HL-60/S4 treated with retinoic acid at 250 ng/mL for 4 days and 3 days (cell line): ENCODE measurements at regions not wholly inside any gene's neighbourhood (a gene's known extent, or its start where the extent isn't known, plus 50 kb on each side); places are given as distances from the start of the nearest gene placed in this dataset.

Source experiments
- in situ Hi-C: fragments of 300-500 bp; cut with MboI; formaldehyde crosslinking; loops from 2 replicates; pipeline ENCODE4 v1.7.0; 2022; ENCODE audit warnings: low sequenced_read_pairs

DNA sequence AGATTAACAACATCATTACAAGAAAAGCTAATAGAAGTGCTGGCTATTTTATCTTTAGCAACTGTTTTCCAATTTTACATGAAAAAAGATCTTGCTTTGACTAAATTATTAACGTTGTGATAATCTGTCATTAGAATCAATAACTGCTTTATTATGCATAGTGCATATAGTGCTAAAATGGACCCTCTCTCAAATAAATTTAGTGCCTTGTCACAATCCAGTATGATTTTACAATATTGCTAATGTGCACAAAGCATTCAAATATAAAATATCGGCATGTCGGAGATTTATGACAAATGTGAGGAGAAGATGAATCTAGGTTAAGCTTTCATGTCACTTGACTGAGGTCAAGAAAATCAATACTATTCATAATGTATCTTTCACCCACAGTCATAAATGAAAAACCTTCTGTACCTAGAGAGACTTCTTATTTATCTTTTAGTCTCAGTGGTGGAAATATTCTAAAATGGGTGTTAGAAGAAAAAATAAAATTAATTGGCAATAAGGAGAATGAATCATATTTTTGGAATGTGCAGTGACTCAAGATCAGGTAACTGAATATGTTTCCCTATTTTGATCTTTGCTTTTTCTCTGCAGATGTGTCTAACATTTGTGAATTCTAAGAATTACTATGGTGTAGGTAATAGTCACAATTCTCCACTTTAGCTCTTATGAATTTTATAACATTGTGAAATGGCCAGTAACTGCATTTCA, 672.9 kb upstream of the GRAMD2B start:
- in situ Hi-C loops, result no loop called here

DNA sequence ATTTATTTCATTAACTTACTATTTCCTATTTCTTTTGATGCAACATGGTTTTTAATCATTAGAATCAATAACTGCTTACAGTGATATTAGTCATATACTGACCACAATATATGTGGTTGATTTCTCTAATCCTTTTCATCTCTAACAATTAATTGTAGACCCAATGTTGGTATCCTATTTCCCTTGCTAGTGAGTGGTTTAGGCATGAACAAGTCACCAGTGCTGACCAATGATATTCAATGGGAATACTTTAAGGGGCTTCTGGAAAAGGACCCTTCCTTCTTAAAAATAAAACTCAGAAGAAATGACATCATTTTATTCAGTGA, 672.4 kb upstream of the GRAMD2B start:
- in situ Hi-C loops, result no loop called here

DNA sequence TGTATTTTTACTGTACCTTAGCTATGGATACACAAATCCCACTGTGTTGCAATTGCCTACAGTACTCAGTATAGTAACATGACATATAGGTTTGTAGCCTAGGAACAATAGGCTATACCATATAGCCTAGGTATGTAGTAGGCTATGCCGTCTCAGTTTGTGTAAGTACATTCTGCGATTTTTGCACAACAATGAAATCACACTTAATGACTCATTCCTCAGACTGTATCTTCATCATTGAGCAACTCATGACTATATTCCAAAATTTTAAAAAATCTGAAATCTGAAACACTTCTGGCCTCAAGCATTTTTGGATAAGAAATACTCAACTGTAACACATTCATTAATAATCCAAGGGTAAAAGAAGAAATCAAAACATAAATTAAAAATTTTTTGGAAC, 666.8 kb upstream of the GRAMD2B start:
- in situ Hi-C loops, result no loop called here

DNA sequence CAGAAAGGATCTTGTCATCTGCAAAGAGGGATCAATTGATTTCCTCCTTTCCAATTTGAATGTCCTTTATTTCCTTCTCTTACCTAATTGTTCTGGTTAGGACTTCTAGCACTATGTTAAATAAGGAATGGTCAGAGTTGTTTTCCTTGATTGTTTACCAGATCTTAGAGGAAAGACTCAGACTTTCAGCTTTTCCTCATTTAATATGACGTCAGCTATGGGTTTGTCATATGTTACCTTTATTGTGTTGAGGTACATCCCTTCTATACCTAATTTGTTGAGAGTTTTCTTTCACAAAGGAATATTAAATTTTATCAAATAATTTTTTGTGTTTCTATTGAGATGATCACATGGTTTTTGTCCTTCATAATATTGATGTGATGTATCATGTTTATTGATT, 656.5 kb upstream of the GRAMD2B start:
- in situ Hi-C loops, result no loop called here

DNA sequence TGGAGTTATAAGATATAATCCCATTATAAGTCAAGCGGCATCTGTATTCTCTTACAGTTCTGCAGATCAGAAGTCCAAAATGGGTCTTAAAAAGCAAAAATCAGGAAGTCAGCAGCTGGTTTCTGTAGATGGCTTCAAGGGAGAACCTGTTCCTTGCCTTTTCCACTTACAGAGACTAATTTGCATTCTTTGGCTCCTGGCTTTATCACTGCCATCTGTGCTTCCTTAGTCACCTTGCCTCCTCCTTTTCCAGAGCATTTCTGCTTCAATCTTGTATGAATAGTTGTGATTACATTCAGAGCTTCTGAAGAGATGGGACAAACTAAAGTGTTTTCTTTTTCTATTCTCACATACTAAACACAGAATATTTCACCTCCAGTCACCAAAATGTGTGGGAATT, 647.3 kb upstream of the GRAMD2B start:
- in situ Hi-C loops, result no loop called here

DNA sequence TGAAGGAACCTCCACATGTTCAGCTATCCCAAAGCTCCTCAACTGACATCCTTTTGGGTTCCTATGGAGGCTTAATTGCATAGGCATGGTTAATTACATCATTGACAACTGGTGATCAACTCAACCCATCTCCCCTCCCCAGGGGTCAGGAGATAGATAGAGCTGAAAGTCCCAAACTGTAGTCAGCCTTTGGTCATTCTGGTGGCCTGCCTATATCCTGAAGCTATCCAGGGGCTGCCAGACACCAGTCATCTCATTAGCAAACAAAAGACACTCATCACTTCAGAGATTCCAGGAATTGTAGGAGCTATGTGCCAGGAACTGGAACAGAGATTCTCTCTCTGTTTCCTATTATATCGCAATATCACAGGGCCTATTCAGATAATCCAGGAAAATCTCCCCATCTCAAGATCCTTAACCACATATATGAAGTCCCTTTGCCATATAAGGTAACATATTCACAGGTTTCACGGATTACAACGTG, 646.5 kb upstream of the GRAMD2B start:
- in situ Hi-C loops, result no loop called here

DNA sequence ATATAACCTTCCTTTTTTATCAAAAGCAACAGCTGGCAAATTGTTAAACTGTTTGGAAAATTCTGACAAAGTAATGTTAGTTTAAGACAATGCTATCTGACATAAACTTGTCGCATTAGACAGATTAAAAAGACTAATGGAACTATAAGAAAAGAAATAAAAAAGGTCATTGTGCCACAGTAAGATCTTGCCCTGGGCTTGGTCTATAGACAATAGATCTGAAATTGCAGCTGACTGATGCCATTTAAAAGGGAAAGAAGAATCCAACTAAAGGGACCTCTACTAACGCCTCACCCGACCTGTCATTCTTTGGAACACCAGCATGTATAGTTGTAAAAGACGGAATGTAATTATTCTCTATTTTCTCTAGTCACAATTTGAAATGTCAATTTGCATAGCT, 644.4 kb upstream of the GRAMD2B start:
- in situ Hi-C loops, result no loop called here

DNA sequence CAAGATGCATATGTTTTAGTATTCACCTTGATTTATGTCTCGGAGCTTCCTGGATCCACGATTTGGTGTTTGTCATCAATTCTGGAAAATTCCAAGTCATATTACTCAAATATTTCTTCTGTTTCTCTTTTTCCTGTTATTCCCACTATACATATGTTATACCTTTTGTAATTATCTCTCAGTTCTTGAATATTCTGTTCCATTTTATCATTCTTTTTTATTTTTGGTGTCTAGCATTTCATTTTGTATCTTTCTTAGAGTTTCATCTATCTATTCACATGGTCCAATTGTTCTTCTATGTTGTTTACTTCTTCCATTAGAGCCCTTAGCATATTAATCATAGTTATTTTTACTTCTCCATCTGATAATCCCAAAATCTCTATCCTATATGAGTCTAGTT, 637.8 kb upstream of the GRAMD2B start:
- in situ Hi-C loops, result no loop called here

DNA sequence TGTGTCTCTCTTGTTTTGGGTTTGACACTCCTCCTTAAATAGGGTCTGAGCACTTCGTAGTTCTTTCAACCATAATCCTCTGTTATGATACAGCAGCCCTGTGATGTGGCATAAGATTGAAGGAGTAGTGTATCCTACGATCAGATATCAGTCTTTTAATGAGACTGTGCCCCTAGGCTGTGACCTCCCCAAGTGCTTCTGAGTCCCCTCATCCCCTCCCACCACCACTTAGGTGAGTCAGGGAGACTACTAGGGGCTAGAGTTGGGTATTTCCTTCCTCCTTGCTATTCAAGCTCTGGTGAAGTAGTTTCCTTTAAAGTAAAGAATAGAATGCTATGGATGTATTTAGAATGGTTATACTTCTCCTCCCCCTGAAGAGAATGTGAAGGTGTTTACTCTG, 637.2 kb upstream of the GRAMD2B start:
- in situ Hi-C loops, result no loop called here

DNA sequence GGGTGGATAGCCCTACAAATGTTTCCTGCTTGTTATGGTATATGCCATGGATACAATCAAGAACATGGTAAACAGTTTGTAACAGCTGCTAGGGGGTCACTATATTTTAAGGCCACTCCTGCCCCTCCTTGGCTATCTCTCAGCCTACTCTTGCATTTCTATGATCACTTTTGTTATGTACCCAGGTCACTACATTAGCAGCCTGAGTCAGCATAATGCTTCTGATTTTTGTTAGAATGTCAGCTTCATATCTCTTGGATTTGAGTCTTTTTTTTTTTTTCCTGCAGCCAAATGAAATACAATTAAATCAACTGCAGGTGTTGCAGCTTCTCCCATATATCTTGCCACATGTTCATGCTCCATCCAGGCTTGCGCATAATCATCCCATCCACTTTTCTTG, 629.7 kb upstream of the GRAMD2B start:
- in situ Hi-C loops, result no loop called here

DNA sequence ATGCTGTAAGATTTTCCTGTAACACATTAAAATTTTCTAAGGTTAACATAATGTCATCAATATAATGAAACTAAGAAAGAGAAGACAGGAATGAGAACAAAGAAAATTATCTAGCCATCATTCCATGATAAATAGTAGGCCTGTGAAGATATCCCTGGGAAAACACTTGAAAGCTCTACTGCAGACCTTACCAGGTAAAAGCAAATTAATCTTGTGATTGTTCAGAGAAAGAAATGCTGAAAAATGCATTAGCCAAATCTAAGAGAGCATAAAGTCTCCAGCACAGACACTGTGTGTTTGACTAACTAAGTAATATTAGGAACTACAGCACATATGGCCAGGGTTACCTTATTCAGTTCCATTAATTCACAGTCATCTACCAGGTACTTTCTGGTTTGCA, 628.3 kb upstream of the GRAMD2B start:
- in situ Hi-C loops, result no loop called here

DNA sequence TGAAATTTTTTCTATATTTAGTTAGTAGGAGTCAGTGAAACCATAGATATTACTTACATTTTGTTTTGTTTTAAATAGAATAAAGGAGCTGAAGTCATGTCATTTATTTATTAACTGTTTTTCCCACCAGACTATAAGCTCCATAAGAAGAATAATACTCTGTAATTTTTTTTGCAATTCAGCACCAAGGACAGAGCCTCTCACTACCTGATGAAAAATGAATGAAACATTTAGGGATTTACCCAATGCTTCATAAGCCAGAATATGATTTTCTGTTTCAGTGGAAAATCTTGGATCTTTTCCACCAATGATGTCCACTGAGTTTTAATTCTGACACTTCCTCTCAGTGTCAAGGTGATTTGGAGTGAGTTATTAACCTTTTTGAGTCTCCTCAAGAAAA, 624.9 kb upstream of the GRAMD2B start:
- in situ Hi-C loops, result no loop called here

DNA sequence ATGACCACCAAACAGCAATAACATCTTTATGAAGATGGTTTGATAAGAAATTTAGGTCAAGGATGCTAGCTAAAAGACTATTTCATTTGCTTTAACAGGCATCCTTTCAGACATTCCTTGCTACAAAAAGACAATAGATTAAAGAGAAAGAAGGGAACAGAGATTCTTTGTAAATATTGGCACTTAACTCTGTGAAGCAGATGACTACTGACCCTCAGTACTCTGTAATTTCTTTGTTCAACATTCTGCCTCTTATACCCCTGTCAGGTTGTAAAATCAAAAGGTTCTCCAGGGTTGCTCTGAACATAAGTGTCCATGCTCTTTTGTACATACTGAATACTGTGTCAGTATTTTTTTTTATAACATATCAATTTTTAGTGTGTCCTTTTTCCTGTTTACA, 610.6 kb upstream of the GRAMD2B start:
- in situ Hi-C loops, result no loop called here

DNA sequence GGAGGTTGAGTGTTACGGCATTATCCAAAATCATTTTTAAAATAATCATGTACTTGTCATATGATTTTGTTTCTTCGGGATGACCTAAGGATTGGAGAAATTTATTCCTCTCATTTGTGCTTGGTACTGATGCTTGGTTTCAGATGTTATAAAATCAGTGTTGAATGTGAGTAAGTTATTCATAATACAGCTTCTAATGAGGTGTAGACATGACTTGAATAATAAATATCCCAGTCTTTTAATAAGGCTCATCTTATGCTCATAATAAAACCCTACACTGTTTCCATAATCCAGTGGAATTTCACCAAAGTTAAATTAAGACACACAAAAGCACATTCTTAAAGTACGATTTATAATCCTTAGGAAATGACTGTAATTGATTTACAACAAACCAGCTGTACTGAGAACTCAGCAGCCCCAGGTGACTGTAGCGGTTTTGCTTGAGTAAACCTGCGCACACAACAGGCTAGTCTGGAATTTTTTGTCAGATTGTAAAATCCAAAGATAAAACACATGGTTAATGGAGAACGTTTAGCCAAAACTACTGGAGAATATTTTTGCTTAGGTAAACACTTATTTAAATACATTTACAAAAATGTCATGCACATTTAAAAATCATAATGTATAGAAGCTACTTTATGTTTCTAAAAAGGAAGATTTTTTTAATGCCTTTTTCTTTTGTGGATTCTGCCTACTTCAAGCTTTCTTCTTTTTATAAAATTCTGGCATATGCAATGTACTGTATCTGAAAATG, 609.8 kb upstream of the GRAMD2B start:
- in situ Hi-C loops, result no loop called here

DNA sequence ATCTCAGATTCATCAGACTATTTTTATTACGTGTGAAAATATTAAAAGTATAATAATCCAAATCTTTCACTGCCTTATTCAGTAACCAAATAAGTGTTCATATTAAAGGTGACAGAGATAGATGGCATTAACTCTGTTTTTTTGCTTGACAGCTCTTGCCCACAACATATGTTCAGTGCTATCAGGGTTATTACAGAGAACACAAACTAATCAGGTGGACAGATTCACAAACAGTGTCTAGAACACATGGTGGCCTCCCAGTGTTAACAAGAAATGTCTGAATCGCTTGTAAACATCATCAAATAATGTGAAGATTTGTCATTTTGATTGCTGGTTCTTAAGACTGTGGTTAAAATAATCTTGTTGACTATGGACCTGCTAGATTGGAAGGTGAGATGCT, 609.1 kb upstream of the GRAMD2B start:
- in situ Hi-C loops, result no loop called here

DNA sequence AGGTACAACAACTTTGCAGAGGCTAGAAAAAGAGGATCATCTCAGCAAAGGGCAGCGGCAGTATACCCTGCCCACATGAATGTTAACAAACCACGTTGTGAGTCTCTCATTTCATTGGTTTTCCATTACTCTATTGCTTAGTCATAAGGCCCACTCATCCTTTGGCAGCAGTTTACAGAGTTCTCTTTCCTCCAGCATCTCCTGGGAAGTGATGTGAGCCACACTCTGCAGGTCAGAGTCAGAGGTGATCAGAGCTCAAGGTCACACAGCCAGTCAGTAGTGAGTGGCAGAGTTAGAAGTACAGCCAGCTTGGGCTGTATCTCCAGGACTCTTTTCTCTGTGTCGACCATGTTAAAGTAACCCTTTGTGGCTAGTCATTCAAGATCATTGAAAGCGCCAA, 599.6 kb upstream of the GRAMD2B start:
- in situ Hi-C loops, result no loop called here

DNA sequence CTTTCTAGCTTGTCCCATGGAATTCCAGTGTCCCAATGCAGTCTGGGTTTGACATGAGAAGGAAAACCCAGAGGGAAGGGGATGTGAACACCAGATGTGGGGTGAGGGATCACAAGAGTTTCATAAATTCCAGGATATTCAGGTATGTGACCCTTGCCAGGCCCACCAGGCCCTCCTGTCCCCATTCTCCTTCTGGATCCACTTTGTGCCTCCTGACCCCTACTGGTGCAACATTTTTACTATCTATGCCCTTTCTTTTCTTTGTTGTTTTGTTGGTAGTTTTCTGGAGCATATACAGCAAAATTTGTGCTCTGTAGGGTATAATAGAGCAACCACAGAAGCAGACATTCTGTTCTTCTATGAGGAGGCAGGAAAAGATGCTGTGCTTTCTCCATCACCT, 597.0 kb upstream of the GRAMD2B start:
- in situ Hi-C loops, result no loop called here

DNA sequence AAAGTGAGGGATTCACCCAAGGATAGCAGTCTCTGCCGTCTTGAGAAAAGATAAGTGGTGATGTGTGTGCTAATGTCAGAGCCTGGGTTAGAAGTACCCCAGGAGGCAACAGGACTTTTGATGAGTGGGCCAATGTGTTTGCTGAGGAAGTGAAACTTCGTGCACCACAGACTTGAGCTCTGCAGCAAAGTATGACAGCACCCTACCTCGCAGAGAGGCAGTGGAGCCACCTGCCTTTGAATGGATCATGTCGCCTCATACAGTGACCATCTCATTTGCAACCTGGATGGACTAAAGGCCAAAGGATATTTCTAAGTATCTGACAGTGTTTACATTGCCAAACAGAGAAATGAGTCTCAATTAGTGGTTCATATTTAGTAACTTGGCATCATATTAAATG, 593.9 kb upstream of the GRAMD2B start:
- in situ Hi-C loops, result no loop called here

DNA sequence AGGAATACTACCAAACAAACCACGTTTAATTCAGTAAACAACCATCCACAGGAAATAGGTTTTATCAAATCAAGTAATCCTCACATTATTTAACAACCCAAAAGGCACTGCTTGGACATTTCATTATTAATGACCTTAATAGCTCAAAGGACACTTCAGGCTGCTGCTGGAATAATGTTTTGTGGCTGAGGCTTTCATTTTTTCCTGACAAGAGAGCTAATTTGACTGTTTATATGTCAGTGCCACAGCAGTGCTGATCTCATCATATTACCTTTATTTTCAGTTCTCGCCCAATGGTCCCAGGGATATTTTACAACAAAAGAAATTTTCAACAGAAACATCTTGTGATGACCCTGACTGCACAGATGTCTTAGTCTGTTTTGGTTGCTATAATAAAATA, 589.8 kb upstream of the GRAMD2B start:
- in situ Hi-C loops, result no loop called here

DNA sequence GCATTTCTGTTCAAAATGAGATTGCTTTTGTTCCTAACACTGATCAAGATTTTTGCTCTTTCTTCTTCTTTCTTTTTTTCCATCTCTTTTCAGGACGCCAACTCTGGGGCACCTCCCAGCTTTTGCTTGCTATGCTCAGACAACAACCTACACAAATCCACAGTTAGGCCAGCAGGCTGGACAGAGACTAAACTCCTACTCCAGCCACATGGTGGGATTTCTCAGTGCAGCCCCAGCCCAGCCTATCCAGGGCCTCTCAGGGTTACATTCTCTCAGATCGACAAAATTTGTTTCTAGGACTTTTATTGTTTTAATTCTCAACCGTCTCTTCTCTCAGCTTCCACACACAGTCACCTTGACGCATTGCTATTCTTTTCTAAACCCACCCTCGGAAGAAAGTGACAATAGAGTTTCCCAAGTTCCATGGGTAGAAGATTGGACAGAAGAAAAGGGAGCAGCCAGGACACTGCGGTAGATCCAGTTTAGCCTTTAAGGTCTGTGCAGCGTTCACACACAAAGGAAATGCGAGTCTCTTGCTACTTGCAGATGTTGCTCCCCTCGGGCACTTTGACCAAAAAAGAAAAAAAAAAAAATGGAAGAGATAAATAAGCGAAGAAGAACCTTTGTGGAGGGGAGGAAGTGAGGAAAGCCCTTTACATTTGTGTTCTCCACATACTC, 588.6 kb upstream of the GRAMD2B start:
- in situ Hi-C loops, result no loop called here

DNA sequence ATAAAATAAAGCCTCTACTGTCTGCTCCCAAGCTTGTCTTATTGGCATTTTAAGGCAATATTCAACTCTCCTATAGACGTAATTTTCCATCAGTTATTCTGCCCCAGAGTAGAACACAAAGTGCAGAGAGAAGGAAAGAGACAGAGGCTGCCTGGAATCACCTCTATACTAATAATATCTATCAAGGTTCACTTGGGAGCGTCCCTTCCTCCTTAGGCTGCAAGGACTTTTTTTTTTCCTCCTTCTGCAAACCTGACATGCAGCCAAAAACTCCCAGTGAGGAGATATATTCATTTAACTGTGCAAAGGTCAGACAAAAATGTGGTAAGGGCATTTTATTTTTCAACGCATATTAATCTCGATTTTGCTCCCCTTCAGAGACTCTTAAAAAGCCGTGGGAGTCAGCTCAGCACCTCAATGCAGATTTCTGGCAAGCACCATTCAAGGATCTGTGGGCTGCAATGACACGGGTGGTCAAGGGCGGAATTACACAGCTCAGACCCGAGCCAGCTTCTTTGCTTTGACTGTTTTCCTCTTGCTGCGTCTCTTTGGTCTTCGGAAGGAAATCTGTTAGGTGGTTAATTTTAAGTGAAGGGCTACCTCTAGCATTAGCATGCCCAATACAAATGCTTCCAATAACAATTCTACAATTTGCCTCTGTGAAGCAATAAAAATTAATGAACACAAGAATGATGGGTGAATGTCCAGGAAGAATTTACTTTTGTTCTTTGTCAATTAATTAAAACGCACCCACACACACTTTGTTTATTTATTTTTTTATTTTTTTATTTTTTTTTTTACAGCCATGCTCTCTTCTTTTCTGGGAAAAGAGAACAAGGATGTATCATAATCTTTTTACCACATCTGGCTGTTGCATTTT, 587.7 kb upstream of the GRAMD2B start:
- in situ Hi-C loops, result no loop called here
